Stimulated activated CD4-positive, alpha-beta T cell treated with anti-CD3 and anti-CD28 coated beads, Interleukin-12 subunit alpha, Interleukin-12 subunit beta, amount 100 ng/mL, for 4 hours (primary cell): ENCODE measurements at regions not wholly inside any gene's neighbourhood (a gene's known extent, or its start where the extent isn't known, plus 50 kb on each side); places are given as distances from the start of the nearest gene placed in this dataset.
"Not testable (repeated sequence)": the region's sequence is repeated elsewhere in the genome, so short reads cannot be mapped to it uniquely, and the experiment has no call there.

Experiments
- DNase-seq: peaks from one replicate; pipeline ENCODE4 v3.0.0-alpha.2; 2020

DNA sequence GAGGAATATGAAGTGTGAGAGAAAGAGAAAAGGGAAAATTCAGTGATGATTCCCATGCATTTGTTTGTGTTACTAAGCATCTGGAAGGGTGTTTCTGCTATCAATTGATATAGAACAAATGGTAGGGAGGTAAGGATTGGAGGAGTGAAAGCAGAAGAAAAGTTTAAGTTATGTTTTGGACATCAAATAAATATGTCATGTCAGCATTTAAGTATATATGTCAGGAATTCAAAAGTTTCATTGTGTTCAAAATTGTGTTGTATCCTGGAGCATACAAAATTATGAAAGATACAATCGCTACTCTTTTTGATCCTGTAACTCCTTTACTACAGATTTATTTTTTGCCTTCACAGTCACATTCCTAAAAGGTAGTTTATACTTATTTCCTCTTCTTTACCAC, 885.8 kb downstream of the KCNA4 start:
- no peak for DNase-seq

DNA sequence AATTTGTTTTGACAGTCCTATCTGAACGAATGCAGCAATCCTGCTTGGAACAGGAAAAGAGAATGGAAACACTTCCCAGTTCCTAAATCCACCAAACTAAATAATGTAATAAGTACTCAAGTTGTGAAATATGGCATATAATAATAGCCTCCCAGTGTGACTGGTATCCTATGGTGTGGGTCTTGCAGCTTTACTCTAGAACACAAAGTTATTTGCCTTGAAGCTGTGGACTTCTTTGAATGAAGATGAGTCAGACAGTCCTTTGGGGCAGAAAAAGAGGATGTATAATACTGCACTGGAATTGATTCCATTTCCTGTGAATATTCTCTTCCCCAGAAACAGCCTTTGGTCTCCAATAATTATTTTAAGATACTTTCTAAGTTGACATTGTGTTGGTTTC, 887.0 kb downstream of the KCNA4 start:
- no peak for DNase-seq

DNA sequence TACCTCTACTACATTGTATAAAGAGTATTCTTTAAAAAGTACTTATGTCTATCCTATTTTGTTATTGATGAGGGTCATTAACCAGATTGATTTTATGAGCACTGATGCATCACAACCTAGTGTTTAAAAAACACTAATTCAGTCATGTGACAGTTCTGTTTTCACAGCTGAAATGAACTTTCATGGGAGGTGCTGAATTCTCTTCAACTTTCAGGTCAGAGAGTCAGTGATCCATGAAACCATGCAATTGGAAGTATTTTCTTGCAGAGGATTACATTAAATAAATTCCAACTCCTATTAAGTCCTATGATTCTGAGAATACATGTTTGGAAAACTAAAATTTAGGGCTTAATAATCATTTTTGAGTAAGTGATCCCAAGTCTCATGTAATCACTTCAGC, 889.4 kb downstream of the KCNA4 start:
- no peak for DNase-seq

DNA sequence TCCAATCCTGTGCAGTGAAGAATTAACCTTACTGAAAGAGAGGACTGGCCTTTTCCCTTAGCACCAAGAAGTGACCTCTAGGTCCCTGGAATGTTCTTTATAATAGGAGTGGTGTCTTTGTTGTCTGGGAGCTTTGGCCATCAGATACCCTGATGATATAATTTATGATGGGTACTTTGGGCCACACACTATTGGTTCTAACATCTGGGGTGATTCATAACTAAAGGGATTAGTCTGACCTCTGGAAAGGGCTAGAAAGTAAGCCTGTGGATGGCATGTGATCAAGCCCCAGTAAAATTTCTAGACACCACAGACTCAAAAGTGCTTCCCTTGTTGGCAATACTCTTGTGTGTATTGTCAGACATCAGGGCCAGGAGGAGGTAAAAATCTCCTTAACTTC, 891.2 kb downstream of the KCNA4 start:
- no peak for DNase-seq

DNA sequence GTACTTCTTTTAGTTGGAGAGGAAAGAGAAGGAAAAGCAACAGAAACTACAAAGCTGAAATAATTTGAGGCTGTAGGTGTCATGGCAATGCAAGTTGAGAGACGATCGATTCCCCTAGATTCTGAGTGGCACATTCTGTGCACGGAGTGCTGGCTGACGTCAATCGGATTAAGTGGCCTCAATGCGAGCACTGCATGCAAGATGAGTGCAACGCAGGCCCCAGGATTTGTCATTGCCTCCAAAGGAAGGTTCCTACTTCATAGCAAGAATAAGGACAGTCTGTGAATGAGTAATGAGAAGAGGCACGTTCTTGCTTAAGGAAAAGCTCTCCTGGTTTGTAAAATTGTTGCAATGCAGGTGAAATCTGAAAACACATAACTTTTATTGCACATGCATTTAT, 892.4 kb downstream of the KCNA4 start:
- no peak for DNase-seq

DNA sequence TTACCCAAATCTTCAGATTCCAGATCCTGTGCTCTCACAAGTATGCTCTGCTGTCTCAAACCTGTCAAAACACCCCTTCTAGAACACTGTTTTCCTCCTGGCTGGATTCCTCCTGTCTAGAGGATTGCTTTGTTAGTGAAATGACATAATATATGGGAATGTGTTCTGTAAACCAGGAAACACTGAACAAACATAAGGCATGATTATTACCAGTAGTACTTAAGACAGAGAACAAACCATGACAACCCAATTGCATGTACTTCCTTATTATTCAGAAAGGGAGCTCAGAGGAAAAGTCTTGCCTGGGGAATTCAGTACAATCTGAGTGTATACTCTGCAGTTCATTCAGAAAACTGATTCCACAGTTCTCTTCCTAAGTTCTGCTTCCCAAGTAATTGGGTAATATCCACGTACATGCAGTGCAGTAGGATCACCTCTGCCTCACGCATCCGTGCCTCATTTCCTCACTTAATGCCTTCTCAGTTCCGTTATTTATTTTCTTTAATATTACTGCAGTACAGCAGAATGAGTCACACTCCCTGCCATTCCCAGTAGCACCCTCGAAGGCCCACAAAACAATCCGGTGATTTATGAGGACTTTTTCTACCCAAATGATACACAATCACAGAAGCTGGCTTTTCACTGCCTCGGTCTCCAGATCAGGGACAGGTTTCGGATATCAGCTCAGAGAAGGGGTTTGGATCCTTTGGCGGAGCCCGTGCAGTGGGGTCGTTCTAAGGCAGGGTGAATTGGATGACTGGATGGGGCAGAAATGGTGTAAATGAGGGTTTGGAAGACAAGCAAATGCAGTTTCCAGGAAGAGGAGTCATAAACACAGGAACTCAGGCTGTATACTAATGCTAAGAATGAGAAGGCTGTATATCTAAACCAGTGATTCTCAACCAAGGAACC, 896.9 kb downstream of the KCNA4 start:
- no peak for DNase-seq

DNA sequence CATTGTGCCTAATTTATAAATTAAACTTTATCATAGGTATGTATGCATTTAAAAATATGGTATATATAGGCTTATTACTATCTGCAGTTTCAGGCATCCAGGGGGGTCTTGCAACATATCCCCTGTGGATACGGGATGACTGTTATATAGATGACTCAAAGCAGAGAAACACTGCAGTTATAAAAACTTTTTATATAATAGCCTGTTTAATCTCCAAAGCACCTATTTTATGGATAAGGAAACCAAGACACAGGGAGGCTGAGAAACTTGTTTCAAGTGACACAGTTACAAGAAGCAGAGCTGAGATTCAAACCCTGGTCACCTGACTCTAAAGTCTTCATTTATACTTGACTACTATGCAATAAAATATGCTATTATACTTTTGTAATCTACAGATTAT, 897.7 kb downstream of the KCNA4 start:
- DNase-seq: no peak

DNA sequence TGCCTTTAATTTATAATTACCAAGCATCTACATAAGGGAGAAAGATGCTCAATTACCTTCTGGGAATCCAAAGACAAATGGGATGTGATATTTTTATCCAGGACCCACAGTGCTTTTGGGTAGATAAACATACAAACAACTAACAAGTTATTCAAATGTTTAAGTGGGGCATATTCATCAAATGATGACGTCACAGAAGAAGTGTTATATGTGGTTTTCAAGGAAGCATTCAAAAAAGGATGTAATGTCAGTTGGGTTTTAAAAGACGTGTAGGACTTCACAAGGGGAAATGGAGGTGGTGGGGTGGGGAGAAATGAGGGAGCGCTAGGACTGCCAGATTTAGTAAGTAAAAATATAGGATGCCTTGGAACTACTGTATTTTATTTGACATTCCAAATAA, 915.9 kb downstream of the KCNA4 start:
- DNase-seq: no peak

DNA sequence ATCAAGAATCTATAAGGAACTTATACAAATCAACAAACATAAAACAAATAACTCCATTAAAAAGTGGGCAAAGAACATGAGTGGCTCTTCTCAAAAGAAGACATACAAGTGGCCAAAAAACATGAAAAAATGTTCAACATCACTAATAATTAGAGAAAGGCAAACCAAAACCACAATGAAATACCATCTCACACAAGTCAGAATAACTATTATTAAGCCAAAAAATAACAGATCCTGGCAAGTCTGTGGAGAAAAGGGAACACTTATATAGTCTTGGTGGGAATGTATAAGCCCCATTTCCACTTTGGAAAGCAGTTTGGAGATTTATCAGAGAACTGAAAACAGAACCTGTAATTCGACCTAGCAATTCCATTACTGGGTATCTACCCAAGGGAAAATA, 921.0 kb downstream of the KCNA4 start:
- DNase-seq: no peak

DNA sequence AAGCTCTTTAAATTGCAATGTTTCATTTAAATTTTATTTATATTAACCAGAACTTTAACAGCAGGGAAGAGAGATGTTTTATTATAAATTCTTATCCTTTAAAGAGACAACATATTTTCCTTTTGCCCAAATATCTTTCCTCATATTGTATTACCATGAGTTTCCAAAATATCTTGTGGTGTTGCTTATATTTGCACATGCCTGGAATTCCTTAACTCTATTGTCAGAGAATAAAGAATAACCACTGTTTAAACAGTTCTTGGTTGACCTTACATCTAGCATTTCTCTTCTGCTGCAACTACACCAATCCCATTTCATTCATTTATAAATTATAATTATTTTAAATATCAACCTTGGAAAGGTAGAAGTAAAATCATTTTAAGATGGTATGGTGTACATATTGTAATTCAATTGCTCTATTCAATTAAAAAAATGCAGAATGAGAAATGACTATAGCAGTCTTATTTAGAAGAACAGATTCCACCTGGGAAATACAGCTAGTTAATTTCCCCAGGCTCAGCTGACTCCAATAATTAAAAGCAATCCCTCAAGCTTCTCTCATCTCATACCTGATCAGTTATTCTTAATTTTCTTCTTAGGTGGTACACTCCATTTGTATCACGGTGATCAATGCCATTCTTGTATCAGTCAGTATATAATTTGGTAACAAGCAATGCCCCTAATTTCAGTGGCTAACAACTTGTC, 923.3 kb downstream of the KCNA4 start:
- no peak for DNase-seq

DNA sequence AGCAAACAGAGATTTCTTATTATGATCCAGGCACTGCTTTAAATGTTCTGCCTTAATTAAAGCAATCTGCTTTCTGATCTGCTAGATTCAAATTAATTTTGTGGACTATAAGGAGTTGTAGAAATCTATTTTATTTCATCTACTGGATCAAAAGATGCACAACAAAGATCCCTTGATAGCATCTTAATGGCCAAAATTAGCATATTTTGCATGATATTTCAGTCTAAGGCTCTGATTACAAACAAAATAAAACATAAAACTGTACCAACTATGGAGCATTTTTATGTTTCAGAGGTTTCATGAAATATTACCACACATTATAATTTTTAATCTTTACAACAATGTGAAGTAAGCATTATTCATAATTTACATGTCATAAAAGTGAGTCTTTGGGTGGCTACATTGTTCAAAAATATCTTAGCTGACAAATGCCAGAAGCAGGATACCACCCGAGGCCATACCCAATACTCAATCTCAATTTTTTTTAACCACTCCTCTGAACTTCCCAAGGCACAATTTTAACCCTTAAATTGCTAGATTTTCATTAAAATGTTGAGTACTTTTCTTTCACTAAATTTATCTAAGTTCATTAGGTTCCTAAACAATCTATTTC, 929.5 kb downstream of the KCNA4 start:
- DNase-seq: no peak

DNA sequence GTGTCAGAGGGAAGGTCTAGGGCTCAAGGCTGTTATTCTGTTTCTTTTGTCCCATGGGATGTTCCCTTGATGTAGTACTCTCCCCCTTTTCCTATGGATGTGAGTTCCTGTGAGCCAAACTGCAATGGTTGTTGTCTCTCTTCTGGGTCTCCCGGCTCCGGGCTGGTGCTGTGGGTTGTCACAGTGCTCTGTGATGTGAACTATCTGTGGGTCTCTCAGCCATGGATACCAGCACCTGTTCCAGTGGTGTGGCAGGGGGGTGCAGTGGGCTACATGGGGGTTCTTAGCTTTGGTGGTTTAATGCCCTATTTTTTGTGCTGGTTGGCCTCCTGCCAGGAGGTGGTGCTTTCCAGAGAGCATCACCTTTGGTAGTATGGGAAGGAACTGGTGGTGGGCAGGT, 941.1 kb downstream of the KCNA4 start:
- DNase-seq: no peak

DNA sequence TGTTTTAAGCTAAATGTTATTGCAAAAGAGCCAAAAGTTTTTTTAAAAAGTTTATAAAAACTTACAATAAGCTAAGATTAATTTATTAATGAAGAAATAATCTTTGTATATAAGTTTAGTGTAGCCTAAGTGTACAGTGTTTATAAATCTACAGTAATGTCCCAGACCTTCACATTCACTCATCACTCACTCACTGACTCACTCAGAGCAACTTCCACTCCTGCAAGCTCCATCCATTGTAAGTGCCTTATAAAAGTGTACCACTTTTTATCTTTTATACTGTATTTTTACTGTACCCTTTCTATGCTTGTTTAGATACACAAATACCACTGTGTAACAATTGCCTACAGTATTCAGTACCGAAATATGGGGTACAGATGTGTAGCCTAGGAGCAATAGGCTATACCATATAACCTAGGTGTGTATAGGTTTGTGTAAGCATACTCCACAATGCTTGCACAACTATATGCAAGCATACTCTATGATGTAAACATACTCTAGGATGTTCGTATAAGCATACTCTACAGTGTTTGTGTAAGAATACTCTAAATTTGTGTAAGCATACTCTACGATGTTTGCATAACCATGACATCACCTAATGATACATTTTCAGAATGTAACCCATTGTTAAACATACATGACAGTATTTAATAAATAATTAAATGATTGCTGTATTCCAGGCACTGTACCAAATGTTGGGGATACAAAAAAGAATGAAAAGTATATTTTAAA, 953.0 kb downstream of the KCNA4 start:
- DNase-seq: no peak

DNA sequence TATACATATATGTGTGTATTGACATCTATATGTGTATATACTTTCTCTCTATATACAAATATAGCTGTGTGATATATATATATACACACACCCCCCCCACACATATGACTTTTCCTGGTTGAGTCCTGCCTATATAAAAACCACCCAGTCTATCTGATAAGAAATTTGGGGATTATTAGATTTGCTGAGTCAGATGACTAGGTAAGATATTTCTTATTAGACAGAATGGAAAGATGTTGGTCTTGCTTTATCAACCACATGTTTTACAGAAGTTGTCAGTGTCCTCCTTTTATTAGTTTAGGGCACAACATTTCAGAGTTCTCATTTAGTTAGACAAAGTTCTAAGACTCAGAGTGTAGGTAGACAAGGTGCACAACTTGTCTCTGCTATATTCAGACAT, 953.3 kb downstream of the METTL15 start:
- DNase-seq: no peak

DNA sequence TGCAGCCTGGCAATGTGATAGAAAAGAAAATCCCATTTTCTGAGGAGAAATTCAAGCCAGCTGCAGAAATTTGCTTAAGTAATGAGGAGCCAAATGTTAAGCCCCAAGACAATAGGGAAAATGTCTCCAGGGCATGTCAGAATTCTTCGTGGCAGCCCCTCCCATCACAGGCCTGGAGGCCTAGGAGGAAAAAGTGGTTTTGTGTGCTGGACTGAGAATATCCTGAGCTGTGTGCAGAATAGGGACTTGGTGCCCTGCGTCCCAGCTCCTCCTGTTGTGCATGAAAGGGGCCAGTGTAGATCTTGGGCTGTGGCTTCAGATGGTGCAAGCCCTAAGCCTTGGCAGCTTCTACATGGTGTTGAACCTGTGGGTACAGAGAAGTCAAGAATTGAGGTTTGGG, 948.3 kb downstream of the METTL15 start:
- not testable (repeated sequence) for DNase-seq

DNA sequence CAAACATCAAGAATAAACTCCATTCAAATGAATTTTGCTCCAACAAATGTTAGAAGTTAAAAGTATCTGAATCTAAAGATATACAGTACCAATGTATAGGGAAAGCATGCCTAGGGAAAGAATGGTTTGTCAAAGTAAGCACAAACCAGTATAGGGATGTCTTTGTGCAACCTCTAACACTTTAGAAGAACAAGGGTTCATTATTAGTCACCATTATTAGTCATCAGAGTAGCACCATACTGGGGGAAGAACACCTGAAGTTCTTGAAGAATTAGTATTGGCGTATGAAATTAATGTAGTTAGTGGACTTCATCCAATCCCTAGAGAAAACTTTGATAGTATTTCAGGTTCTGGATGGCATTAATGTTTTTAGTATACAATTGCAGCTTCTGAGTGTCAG, 943.7 kb downstream of the METTL15 start:
- no peak for DNase-seq

DNA sequence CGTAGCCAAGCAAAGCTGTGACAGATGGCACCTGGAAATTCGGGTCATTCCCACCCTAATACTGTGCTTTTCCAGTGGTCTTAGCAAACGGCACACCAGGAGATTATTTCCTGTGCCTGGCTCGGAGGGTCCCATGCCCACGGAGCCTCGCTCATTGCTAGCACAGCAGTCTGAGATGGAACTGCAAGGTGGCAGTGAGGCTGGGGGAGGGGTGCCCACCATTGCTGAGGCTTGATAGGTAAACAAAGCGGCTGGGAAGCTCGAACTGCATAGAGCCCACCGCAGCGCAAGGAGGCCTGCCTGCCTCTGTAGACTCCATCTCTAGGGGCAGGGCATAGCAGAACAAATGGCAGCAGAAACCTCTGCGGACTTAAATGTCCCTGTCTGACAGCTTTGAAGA, 942.8 kb downstream of the METTL15 start:
- DNase-seq: not testable (repeated sequence)

DNA sequence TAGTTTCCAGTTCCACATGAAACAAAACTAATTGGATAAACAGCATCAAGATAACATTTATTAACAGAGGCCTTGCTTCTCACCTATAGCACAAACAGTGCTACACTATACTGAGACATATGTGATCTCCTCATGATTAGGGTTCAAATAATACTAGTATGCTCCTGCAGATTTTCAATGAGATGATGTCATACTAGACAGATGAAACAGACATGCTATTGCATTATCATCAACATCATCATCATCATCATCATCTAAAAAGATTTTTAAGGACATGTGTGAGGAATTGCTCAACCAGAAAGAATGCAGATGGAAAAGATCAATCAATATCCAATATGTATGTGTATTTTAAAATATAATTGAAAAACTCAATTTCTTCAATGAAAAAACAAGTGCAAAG, 932.3 kb downstream of the METTL15 start:
- DNase-seq: no peak

DNA sequence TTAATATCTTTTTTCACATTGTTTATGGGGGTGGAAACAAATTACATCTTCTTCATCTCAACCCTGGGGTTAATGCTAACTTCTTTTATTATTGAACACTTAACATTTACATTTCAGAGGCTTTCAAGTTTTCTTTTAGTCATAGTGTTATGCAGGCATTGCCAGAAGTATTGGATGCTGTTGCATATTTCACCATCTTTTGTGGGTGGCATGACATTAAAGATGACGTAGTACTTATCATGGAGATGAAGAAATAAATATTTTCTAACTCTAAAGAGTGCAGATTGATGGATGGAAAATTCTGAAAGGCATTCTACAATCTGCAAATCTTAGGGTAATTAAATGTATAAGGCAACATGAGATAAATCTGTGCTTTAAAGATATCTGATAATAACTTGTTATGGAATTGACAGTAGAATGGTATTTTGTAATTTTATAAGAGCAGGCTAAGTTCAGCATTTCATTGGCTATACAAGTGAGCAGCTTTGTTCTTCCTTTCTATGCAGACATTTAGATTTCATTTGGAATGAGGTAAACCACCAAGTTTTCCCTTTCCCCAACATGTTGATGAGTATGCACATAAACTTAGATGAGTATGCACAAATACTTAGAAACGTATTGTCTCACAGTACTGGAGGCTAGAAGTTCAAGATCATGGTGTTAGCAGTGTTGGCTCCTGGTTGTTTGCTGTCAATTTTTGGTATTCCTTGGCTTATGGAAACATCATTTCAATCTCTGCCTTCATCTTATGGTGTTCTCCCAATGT, 924.4 kb downstream of the METTL15 start:
- no peak for DNase-seq

DNA sequence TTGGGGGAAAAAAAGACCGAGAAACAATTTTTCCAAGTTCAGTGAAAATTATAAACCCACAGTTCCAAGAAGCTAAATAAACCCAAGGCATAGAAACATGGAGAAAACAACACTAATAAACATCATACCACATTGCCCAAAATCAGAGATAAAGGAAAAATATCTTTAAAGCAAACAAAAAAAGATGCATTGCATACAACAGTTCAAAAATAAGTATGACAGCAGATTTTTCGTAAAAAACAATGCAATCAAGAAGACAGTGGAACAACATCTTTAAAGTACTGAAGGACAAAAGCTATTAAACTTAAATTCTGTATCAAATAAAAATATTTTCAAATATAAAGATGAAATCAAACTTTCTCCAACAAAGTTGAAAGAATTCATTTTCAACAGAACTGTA, 921.3 kb downstream of the METTL15 start:
- DNase-seq: no peak

DNA sequence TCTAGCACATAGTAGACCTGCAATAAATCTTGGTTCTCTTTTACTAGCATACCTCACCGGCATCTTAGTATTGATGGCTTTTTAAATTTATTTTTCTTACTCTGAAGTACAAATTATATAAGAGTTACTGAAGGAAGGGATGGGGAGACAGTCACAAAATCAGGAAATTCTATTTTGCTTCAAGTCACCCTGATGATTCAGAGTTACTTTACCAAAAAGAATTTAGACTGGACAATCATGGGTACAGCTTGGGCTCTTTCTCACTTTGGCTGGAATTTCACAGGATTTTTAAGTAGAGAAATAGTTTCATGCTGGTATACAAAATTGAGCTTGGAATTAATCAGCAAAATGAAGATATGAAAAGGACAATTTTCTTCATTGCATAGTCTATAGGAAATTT, 919.2 kb downstream of the METTL15 start:
- DNase-seq: no peak

DNA sequence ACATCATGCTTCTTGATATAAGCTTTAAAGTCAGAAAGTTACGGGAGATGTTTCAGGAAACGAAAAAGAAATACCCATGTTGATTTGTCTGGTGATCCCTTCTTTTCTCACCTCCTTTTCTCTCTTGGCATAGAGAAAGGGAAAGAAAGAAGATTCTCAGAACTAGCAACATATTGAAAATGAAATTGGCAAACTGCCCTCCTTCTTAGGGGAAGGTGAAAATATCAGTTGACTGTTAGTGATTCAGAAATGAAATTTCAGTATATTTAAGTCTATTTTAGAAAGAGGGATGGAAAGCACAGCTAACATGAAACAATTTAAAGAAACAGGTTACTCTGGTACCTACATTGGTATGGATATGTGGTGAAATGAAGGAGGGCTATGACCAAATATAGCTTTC, 918.1 kb downstream of the METTL15 start:
- DNase-seq: no peak

DNA sequence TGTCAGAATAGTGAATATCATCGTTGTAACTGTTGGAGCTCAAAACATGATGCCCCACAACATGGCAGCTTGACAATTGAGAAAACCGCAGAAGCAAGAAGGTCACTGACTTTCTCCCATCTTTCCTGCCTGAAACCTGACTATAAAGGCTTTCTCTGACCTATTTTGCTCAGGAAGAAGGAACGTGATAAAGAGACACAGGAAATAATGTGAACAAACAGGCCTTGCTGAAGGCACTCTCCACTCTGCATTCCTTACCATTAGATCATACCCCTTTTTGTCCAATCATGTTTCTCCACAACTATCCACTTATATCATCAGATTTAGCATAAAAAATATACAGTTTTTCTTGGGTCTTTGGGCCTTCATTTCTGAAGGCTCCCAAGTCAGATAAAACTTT, 916.8 kb downstream of the METTL15 start:
- no peak for DNase-seq
